ENCODE measurements at regions not wholly inside any gene's neighbourhood (a gene's known extent, or its start where the extent isn't known, plus 50 kb on each side); places are given as distances from the start of the nearest gene placed in this dataset.
"Not testable (repeated sequence)": the region's sequence is repeated elsewhere in the genome, so short reads cannot be mapped to it uniquely, and the experiment has no call there.

GRCh38 chr2:126288362-126288761 is 367.6 kb upstream of the GYPC start:
- Histone ChIP-seq H3K9me3 (ENCODE audit: low read length) (no peaks in the 10 kb centered on the region), H3K4me1 (ENCODE audit: insufficient read depth, low read length, severe bottlenecking) (no peaks in the 10 kb centered on the region), H3K9me2 (ENCODE audit: low read depth, low read length) (no peaks in the 10 kb centered on the region), H3K4me2 (ENCODE audit: low read length) (no peak overlapping the region), H3K4me3 (ENCODE audit: low read depth, low read length, poor library complexity, severe bottlenecking) (no peak overlapping the region), H2AFZ (ENCODE audit: low read length) (no peak overlapping the region), H3K36me3 (ENCODE audit: insufficient read depth, low read length) (no peaks in the 10 kb centered on the region), H3K27ac (ENCODE audit: low read depth, low read length, poor library complexity, severe bottlenecking) (no peak overlapping the region), H3F3A (ENCODE audit: insufficient read depth, low read length) (no peaks in the 10 kb centered on the region), H4K20me1 (ENCODE audit: insufficient read depth, low read length) (no peaks in the 10 kb centered on the region), H3K9ac (ENCODE audit: low read length) (no peak overlapping the region), H3K79me2 (ENCODE audit: insufficient read depth, low read length) (no peaks in the 10 kb centered on the region), H3K27me3 (ENCODE audit: insufficient read depth, low read length) (no peaks in the 10 kb centered on the region)
- no peak for TF ChIP-seq CTCF (IDR thresholded peaks at IDR 0.05; ENCODE audit: low read length)
- TF ChIP-seq EZH2 (IDR thresholded peaks at IDR 0.05; ENCODE audit: borderline replicate concordance, low read length), result no peak

GRCh38 chr2:126293962-126294361 is 362.0 kb upstream of the GYPC start:
- not testable (repeated sequence) for H3F3A ChIP-seq (ENCODE audit: insufficient read depth, low read length); H3K9ac ChIP-seq (ENCODE audit: low read length); H3K27me3 ChIP-seq (ENCODE audit: insufficient read depth, low read length); H3K9me2 ChIP-seq (ENCODE audit: low read depth, low read length); H3K79me2 ChIP-seq (ENCODE audit: insufficient read depth, low read length); H2AFZ ChIP-seq (ENCODE audit: low read length); H3K4me1 ChIP-seq (ENCODE audit: insufficient read depth, low read length, severe bottlenecking); H3K27ac ChIP-seq (ENCODE audit: low read depth, low read length, poor library complexity, severe bottlenecking); H3K4me3 ChIP-seq (ENCODE audit: low read depth, low read length, poor library complexity, severe bottlenecking); H4K20me1 ChIP-seq (ENCODE audit: insufficient read depth, low read length); H3K4me2 ChIP-seq (ENCODE audit: low read length); H3K36me3 ChIP-seq (ENCODE audit: insufficient read depth, low read length); H3K9me3 ChIP-seq (ENCODE audit: low read length)

- Histone ChIP-seq H3K27ac (ENCODE audit: low read depth, low read length, poor library complexity, severe bottlenecking) (no peak overlapping the region), H4K20me1 (ENCODE audit: insufficient read depth, low read length) (no peaks in the 10 kb centered on the region), H3K4me1 (ENCODE audit: insufficient read depth, low read length, severe bottlenecking) (no peaks in the 10 kb centered on the region), H3K36me3 (ENCODE audit: insufficient read depth, low read length) (no peaks in the 10 kb centered on the region), H3K4me3 (ENCODE audit: low read depth, low read length, poor library complexity, severe bottlenecking) (no peak overlapping the region), H3K9me2 (ENCODE audit: low read depth, low read length) (no peaks in the 10 kb centered on the region), H3K9me3 (ENCODE audit: low read length) (no peaks in the 10 kb centered on the region), H2AFZ (ENCODE audit: low read length) (no peak overlapping the region), H3K79me2 (ENCODE audit: insufficient read depth, low read length) (no peaks in the 10 kb centered on the region), H3F3A (ENCODE audit: insufficient read depth, low read length) (no peaks in the 10 kb centered on the region), H3K9ac (ENCODE audit: low read length) (no peak overlapping the region), H3K27me3 (ENCODE audit: insufficient read depth, low read length) (no peaks in the 10 kb centered on the region), H3K4me2 (ENCODE audit: low read length) (no peak overlapping the region)
- TF ChIP-seq CTCF (IDR thresholded peaks at IDR 0.05; ENCODE audit: low read length), result no peak
- TF ChIP-seq EZH2 (IDR thresholded peaks at IDR 0.05; ENCODE audit: borderline replicate concordance, low read length), result no peak
Observed at GRCh38 chr2:126299469-126299976, 356.4 kb upstream of the GYPC start.

DNA sequence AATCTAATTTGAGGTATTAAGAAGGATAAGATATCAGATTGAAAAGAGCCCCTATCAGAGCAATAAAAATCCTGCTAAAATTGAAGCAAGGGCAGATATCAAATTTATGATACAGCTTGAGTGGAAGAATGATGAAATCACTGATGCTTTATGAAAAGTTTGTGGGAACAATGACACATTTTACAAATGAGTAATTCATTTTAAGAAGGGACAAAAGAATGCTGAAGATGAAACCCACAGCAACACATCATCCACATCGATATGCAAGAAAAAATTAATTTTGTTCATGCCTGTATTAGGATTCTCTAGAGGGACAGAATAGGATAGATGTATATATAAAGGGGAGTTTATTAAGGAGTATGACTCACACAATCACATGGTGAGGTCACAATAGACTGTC is 355.6 kb upstream of the GYPC start:
- no peak overlapping the region for H3K27ac ChIP-seq (ENCODE audit: low read depth, low read length, poor library complexity, severe bottlenecking)
- no peaks in the 10 kb centered on the region for H3K79me2 ChIP-seq (ENCODE audit: insufficient read depth, low read length)
- no peaks in the 10 kb centered on the region for H3K36me3 ChIP-seq (ENCODE audit: insufficient read depth, low read length)
- no peak overlapping the region for H3K9ac ChIP-seq (ENCODE audit: low read length)
- TF ChIP-seq EZH2 (IDR thresholded peaks at IDR 0.05; ENCODE audit: borderline replicate concordance, low read length) (no peak), CTCF (IDR thresholded peaks at IDR 0.05; ENCODE audit: low read length) (no peak)
- no peaks in the 10 kb centered on the region for H3K9me3 ChIP-seq (ENCODE audit: low read length)
- H4K20me1 ChIP-seq (ENCODE audit: insufficient read depth, low read length), result no peaks in the 10 kb centered on the region
- no peaks in the 10 kb centered on the region for H3K4me1 ChIP-seq (ENCODE audit: insufficient read depth, low read length, severe bottlenecking)
- H3K9me2 ChIP-seq (ENCODE audit: low read depth, low read length), result no peaks in the 10 kb centered on the region
- H3K4me3 ChIP-seq (ENCODE audit: low read depth, low read length, poor library complexity, severe bottlenecking), result no peak overlapping the region
- no peaks in the 10 kb centered on the region for H3K27me3 ChIP-seq (ENCODE audit: insufficient read depth, low read length)
- no peak overlapping the region for H3K4me2 ChIP-seq (ENCODE audit: low read length)
- H3F3A ChIP-seq (ENCODE audit: insufficient read depth, low read length), result no peaks in the 10 kb centered on the region
- no peak overlapping the region for H2AFZ ChIP-seq (ENCODE audit: low read length)
